Right lobe of liver (tissue), 6 donors: ENCODE measurements at regions not wholly inside any gene's neighbourhood (a gene's known extent, or its start where the extent isn't known, plus 50 kb on each side); places are given as distances from the start of the nearest gene placed in this dataset.

Experiments used
- ATAC-seq, 4 donors: fragments of 200-7000 bp; cut with Tn5 transposase; one replicate each; pipeline ENCODE4 v1.9.1; 2020; ENCODE audit warnings: mild to moderate bottlenecking in 4 of 4, moderate library complexity in 4 of 4
- DNase-seq, 3 donors: peaks; one replicate each; pipeline ENCODE4 v3.0.0-alpha.2; 2020
- H3K27ac ChIP-seq, 3 donors: fragments of 200-600 bp; one replicate each; pipeline ENCODE4 v1.8.0; 2022
- H3K27me3 ChIP-seq, 2 donors: fragments of 200-600 bp; one replicate each; pipeline ENCODE4 v1.8.0; 2022
- H3K36me3 ChIP-seq, 4 donors: fragments of 200-600 bp; sonication (generic) in 1 of 4; one replicate each; pipeline versions ENCODE4 v1.5.1 to v1.8.0; 2017 to 2022; ENCODE audit warnings: control low read depth in 1 of 4
- H3K4me1 ChIP-seq, 4 donors: fragments of 200-600 bp; sonication (generic) in 1 of 4; one replicate each; pipeline versions ENCODE4 v1.5.1 to v1.8.0; 2017 to 2022; ENCODE audit warnings: control low read depth in 1 of 4
- H3K4me3 ChIP-seq, 3 donors: fragments of 200-600 bp; one replicate each; pipeline ENCODE4 v1.8.0; 2022
- H3K9me3 ChIP-seq, 4 donors: fragments of 200-600 bp; sonication (generic) in 1 of 4; one replicate each; pipeline versions ENCODE4 v1.5.1 to v1.8.0; 2017 to 2022; ENCODE audit warnings: control low read depth in 1 of 4
- POLR2A ChIP-seq: fragments of 450-650 bp; IDR thresholded peaks from one replicate; pipeline ENCODE4 v1.6.1; 2017; ENCODE audit warnings: antibody characterized with exemption, mild to moderate bottlenecking
- WGBS: methylation state at CpG from one replicate; pipeline ENCODE4 v1.1.6; 2018; ENCODE audit warnings: low coverage, low lambda C conversion rate; ENCODE audit not compliant: insufficient coverage; ENCODE audit errors: missing lambda C conversion rate; 5-methylcytosine and 5-hydroxymethylcytosine counted together
- intact Hi-C, 2 donors: fragments of 100-400 bp; cut with DNase I; formaldehyde crosslinking; loops; one replicate each; pipeline versions ENCODE4 v1.11.2 to v1.14.1; 2022
- TF ChIP-seq, protein P1 (sequence below), 4 donors: fragments of 200-600 bp in 3 of 4; fragments of 450-650 bp in 1 of 4; IDR thresholded peaks; one replicate each; pipeline versions ENCODE4 v1.5.1 to v1.8.0; 2016 to 2022; ENCODE audit warnings: antibody characterized with exemption in 4 of 4, mild to moderate bottlenecking in 2 of 4
- donor health status: DM: no; HTN: yes; CAD: no.
- donor health status: DM: no; HTN: no; CAD: no.
- donor health status: DM: no; HTN: no; CAD: no.
- donor health status: DM: no; HTN: yes; CAD: no.
- donor health status: DM: no; HTN: yes; CAD: no.

DNA sequence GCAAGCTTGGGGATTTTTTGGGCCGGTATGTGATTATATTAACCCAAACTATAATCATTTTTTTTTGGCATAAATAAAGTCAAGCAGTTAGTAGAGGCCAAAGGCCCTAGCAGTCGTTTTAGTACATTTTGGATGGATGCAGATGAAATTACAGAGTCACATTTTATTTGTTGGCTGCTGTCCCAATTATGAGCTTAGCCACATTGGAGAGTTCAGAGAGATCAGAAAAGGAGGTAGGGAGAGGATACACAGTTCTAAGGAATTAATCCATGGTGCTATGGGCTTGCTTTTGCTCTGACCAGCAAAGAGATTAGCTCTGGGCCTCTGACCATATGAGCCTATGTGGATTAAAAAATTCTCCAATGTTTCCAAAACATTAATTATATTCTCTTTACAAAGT is 395.1 kb downstream of the RAPGEF2 start:
- DNase-seq: no peak
- no peak for TF ChIP-seq POLR2A
- TF ChIP-seq, protein P1, sequence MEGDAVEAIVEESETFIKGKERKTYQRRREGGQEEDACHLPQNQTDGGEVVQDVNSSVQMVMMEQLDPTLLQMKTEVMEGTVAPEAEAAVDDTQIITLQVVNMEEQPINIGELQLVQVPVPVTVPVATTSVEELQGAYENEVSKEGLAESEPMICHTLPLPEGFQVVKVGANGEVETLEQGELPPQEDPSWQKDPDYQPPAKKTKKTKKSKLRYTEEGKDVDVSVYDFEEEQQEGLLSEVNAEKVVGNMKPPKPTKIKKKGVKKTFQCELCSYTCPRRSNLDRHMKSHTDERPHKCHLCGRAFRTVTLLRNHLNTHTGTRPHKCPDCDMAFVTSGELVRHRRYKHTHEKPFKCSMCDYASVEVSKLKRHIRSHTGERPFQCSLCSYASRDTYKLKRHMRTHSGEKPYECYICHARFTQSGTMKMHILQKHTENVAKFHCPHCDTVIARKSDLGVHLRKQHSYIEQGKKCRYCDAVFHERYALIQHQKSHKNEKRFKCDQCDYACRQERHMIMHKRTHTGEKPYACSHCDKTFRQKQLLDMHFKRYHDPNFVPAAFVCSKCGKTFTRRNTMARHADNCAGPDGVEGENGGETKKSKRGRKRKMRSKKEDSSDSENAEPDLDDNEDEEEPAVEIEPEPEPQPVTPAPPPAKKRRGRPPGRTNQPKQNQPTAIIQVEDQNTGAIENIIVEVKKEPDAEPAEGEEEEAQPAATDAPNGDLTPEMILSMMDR (IDR thresholded peaks at IDR 0.05): no peak
- no peak overlapping the region for H3K4me3 ChIP-seq
- peak overlapping the region in 2 of 3 donors; percentile 44 to 61 for H3K27ac ChIP-seq
- H3K4me1 ChIP-seq: peaks cover 0 to 52% (median 24%) of the 10 kb centered on the region in 4 donors
- intact Hi-C loops: no loop called here
- no peaks in the 10 kb centered on the region for H3K36me3 ChIP-seq
- no peaks in the 10 kb centered on the region for H3K27me3 ChIP-seq
- WGBS: 32% methylated on average over 2 of the region's 2 CpGs
- no peaks in the 10 kb centered on the region for H3K9me3 ChIP-seq
- ATAC-seq: peak in 1 of 4 donors; percentile 20

GRCh38 chr4:159498446-159499115 is 395.7 kb downstream of the RAPGEF2 start:
- Histone ChIP-seq H3K4me3 (no peak overlapping the region), H3K27ac (peak overlapping the region in 2 of 3 donors; percentile 46 to 61), H3K36me3 (no peaks in the 10 kb centered on the region), H3K4me1 (peaks cover 0 to 52% (median 24%) of the 10 kb centered on the region in 4 donors), H3K9me3 (no peaks in the 10 kb centered on the region), H3K27me3 (no peaks in the 10 kb centered on the region)
- ATAC-seq (peak; percentile 73 to 93 (median 92)), DNase-seq (peak; percentile 55 to 90 (median 80))
- WGBS: 12% methylated on average over 5 of the region's 5 CpGs
- no peak for TF ChIP-seq POLR2A
- TF ChIP-seq, protein P1 (IDR thresholded peaks at IDR 0.05): no peak
- intact Hi-C loops: no loop called here

DNA sequence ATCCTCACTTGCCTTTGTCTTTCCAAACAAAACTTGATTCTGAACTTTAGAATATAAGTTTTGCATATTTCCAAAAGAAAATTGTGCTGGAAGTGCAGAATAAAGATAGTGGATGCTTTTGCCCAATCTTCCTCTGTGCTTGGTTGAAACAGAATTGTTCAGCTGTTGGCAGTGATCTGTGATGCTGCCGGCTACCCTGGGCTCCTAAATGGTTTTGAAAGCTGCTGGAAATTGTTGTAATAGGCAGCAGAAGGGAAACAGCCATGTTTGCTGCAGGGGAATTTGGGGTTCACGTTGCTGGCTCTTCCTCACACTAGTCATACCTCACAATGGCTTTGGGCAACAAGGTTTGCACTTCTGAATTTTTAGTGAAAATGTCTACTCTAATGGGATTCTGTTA is 398.0 kb downstream of the RAPGEF2 start:
- 64% methylated on average over 1 of the region's 2 CpGs for WGBS
- ATAC-seq: no peak

GRCh38 chr4:159503236-159504008 is 400.5 kb downstream of the RAPGEF2 start:
- ATAC-seq: no peak
- no peak for DNase-seq
- Histone ChIP-seq H3K36me3 (no peaks in the 10 kb centered on the region), H3K27ac (no peak overlapping the region), H3K4me3 (no peak overlapping the region), H3K9me3 (no peaks in the 10 kb centered on the region), H3K4me1 (peaks cover 0 to 37% (median 12%) of the 10 kb centered on the region in 4 donors), H3K27me3 (no peaks in the 10 kb centered on the region)
- 79% methylated on average over 12 of the region's 14 CpGs for WGBS
- intact Hi-C loops: no loop called here
- TF ChIP-seq, protein P1 (IDR thresholded peaks at IDR 0.05): no peak
- TF ChIP-seq POLR2A: no peak

More for the DNA sequence above, 398.0 kb downstream of the RAPGEF2 start:
- H3K36me3 ChIP-seq: no peaks in the 10 kb centered on the region
- DNase-seq: no peak
- no peaks in the 10 kb centered on the region for H3K27me3 ChIP-seq
- TF ChIP-seq POLR2A: no peak
- TF ChIP-seq, protein P1 (IDR thresholded peaks at IDR 0.05): no peak
- no peak overlapping the region for H3K27ac ChIP-seq
- intact Hi-C loops: no loop called here
- H3K4me3 ChIP-seq: no peak overlapping the region
- peaks cover 0 to 59% (median 21%) of the 10 kb centered on the region in 4 donors for H3K4me1 ChIP-seq
- H3K9me3 ChIP-seq: no peaks in the 10 kb centered on the region
